DND-41 (cell line): ENCODE measurements at regions not wholly inside any gene's neighbourhood (a gene's known extent, or its start where the extent isn't known, plus 50 kb on each side); places are given as distances from the start of the nearest gene placed in this dataset.

ENCODE experiments used
- ATAC-seq: fragments of 200-7000 bp; cut with Tn5 transposase; 3 replicates; pipeline ENCODE4 v1.9.1; 2021; ENCODE audit warnings: low read depth; ENCODE audit not compliant: insufficient read depth
- DNase-seq: peaks from one replicate; pipeline ENCODE4 v3.0.0-alpha.2; 2020
- H2AFZ ChIP-seq: 2 replicates; pipeline ENCODE4 v1.6.0; 2012; ENCODE audit warnings: low read depth, low read length
- H3K27ac ChIP-seq: 2 replicates; pipeline ENCODE4 v1.5.1; 2012; ENCODE audit warnings: low read length, inconsistent platforms
- H3K27me3 ChIP-seq: fragments of 200-600 bp; sonication (generic); 2 replicates; pipeline ENCODE4 v1.6.0; 2012; ENCODE audit warnings: low read length, mild to moderate bottlenecking, inconsistent platforms; ENCODE audit not compliant: insufficient read depth, poor library complexity
- H3K36me3 ChIP-seq: 2 replicates; pipeline ENCODE4 v1.5.1; 2012; ENCODE audit warnings: low read length, inconsistent platforms; ENCODE audit not compliant: insufficient read depth
- H3K4me1 ChIP-seq: 2 replicates; pipeline ENCODE4 v1.5.1; 2012; ENCODE audit warnings: mild to moderate bottlenecking, low read length; ENCODE audit not compliant: insufficient read depth
- H3K4me2 ChIP-seq: 2 replicates; pipeline ENCODE4 v1.6.0; 2012; ENCODE audit warnings: mild to moderate bottlenecking, moderate library complexity, low read length, inconsistent platforms; ENCODE audit not compliant: insufficient read depth
- H3K4me3 ChIP-seq, 2 experiments: fragments of 200-600 bp in 1 of 2; shearing (Covaris generic) in 1 of 2; 2 replicates each; pipeline ENCODE4 v1.5.1; 2012 to 2016; ENCODE audit warnings: inconsistent platforms in 2 of 2, low read length in 2 of 2, mild to moderate bottlenecking in 2 of 2, low read depth in 1 of 2, moderate library complexity in 1 of 2
- H3K79me2 ChIP-seq: 2 replicates; pipeline ENCODE4 v1.6.0; 2012; ENCODE audit warnings: low read length, inconsistent platforms; ENCODE audit not compliant: insufficient read depth
- H3K9ac ChIP-seq: 2 replicates; pipeline ENCODE4 v1.6.0; 2012; ENCODE audit warnings: low read depth, mild to moderate bottlenecking, inconsistent platforms, low read length, moderate library complexity
- H3K9me3 ChIP-seq: 2 replicates; pipeline ENCODE4 v1.5.1; 2012; ENCODE audit warnings: low read length, moderate library complexity, mild to moderate bottlenecking, inconsistent platforms; ENCODE audit not compliant: insufficient read depth, severe bottlenecking
- H4K20me1 ChIP-seq: 2 replicates; pipeline ENCODE4 v1.6.0; 2012; ENCODE audit warnings: low read length; ENCODE audit not compliant: insufficient read depth
- CTCF ChIP-seq: IDR thresholded peaks from 2 replicates; pipeline ENCODE4 v1.5.1; 2012; ENCODE audit warnings: borderline replicate concordance, low read length, moderate library complexity, mild to moderate bottlenecking; ENCODE audit not compliant: poor library complexity, severe bottlenecking; ENCODE audit errors: extremely low read depth
- EZH2 ChIP-seq: IDR thresholded peaks from 3 replicates; pipeline ENCODE4 v1.6.1; 2012; ENCODE audit warnings: borderline replicate concordance, low read depth, mild to moderate bottlenecking, moderate library complexity, low read length, inconsistent platforms; ENCODE audit not compliant: severe bottlenecking

GRCh38 chr4:186838295-186838694, 114.6 kb upstream of the FAT1 start:
- Histone ChIP-seq H3K36me3 (no peaks in the 10 kb centered on the region), H3K4me3 (no peak overlapping the region), H3K4me1 (no peaks in the 10 kb centered on the region), H3K79me2 (no peaks in the 10 kb centered on the region), H2AFZ (no peak overlapping the region), H4K20me1 (no peaks in the 10 kb centered on the region), H3K9me3 (no peaks in the 10 kb centered on the region), H3K9ac (no peak overlapping the region), H3K4me2 (no peak overlapping the region), H3K27ac (no peak overlapping the region), H3K27me3 (no peaks in the 10 kb centered on the region)
- DNase-seq (no peak), ATAC-seq (no peak)
- TF ChIP-seq EZH2 (no peak), CTCF (no peak)

DNA sequence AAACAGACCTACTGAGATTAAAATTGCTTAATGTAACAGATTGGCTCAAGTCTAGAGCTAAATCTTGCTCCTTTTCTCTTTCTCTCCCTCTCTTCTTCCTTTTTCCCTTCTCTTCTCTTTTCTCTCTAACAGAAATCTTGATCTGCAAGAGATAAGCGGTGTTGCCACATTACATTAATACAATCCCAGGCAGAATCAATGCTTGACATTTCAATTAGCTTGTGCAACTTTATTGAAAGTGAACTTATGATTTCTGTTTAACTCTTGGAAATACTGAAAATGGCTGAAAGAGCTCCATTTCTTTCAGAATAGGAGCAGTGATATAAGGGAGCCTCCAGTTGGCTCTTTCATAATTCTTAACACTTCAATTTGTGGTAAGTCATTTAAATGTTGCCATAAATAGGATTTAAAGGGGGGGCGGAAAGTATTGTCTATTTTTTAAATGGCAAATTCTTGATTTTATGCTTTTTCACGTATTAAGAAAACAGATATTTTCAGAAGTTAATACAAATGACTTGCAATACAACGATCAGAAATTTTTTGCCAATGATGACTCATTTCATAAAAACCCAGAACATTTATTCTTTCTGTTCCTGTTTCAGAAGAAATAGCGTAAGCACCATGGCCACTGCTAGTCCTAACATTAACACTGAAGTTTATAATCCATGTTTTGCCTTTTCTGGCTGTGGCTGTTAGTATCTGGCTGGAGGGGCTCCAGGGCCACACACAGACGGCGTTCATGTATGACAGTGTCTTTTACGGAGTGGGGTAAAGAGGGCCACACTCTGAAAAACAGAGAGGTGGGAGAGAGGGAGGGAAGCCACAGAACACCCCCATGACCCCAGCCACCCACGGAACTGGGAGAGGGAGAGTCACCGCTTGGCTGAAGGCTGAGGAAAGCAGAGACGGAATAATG, 115.7 kb upstream of the FAT1 start:
- Histone ChIP-seq H3K79me2 (no peaks in the 10 kb centered on the region), H3K4me1 (no peaks in the 10 kb centered on the region), H3K4me2 (no peak overlapping the region), H2AFZ (no peak overlapping the region), H3K9me3 (no peaks in the 10 kb centered on the region), H3K4me3 (no peak overlapping the region), H3K36me3 (no peaks in the 10 kb centered on the region), H3K27me3 (no peaks in the 10 kb centered on the region), H3K27ac (no peak overlapping the region), H3K9ac (no peak overlapping the region), H4K20me1 (no peaks in the 10 kb centered on the region)
- TF ChIP-seq EZH2 (no peak), CTCF (no peak)
- no peak for ATAC-seq
- DNase-seq = no peak

DNA sequence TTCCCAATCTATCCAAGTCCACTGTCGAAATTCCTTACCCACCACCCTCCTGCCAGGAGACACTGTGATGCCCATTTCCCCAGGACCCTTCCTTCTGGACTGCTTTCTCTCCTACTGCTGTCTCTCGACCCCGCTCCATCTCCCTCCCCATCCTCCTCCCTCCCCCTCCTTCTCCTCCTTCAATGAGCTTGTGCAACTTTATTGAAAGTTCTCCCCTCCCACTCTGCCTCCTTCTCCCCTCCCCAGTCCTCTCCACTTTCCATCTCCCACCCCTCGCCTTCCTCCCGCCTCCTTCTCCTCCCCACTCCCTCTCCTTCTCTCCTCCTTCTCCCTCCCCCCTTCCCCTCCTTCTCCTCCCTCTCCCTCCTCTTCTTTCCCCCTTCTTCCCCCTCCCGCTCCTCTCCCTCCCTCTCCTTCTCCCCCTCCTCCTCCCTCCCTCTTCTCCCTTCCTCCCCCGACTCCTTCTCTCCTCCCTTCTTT, 116.6 kb upstream of the FAT1 start:
- Histone ChIP-seq H3K27ac (no peak overlapping the region), H3K9me3 (no peaks in the 10 kb centered on the region), H3K27me3 (no peaks in the 10 kb centered on the region), H3K4me3 (no peak overlapping the region), H4K20me1 (no peaks in the 10 kb centered on the region), H3K79me2 (no peaks in the 10 kb centered on the region), H2AFZ (no peak overlapping the region), H3K36me3 (no peaks in the 10 kb centered on the region), H3K4me1 (no peaks in the 10 kb centered on the region), H3K9ac (no peak overlapping the region), H3K4me2 (no peak overlapping the region)
- DNase-seq (no peak), ATAC-seq (no peak)
- TF ChIP-seq EZH2 = no peak
- no peak for TF ChIP-seq CTCF
